ENCODE measurements at regions not wholly inside any gene's neighbourhood (a gene's known extent, or its start where the extent isn't known, plus 50 kb on each side); places are given as distances from the start of the nearest gene placed in this dataset.

DNA sequence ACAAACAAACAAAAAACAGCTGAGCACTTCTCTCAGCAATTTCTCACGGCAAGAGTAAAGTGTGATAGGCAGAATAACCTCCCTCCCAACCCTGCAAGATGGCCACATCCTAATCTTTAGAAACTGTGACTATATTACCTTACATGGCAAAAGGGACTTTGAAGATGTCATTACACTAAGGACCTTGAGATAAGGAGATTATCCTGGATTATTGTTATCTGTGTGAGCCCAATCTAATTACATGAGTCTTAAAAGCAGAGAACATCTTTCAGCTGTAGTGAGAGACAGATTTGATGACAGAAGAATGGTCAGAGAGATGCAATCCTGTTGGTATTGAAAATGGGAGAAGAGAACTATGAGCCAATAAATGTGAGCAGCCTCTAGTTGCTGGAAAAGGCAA lies 347.9 kb downstream of the CDH9 start:
- Histone ChIP-seq H3K27me3 (ENCODE audit: control insufficient read depth, low read length) (no peaks in the 10 kb centered on the region), H4K20me1 (ENCODE audit: control insufficient read depth, insufficient read depth, low read depth, low read length) (no peaks in the 10 kb centered on the region), H3K79me2 (ENCODE audit: control insufficient read depth, low read length) (no peaks in the 10 kb centered on the region), H3K27ac (ENCODE audit: low read depth, low read length) (no peak overlapping the region), H3K4me3 (ENCODE audit: low read length) (no peak overlapping the region), H3K9me2 (replicated peaks; ENCODE audit: control insufficient read depth, low read length) (no peaks in the 10 kb centered on the region), H3F3A (ENCODE audit: control insufficient read depth, insufficient read depth) (no peaks in the 10 kb centered on the region), H3K4me2 (ENCODE audit: low read length) (no peak overlapping the region), H3K9me3 (ENCODE audit: control insufficient read depth, insufficient read depth, low read length) (no peaks in the 10 kb centered on the region), H3K4me1 (ENCODE audit: control insufficient read depth, low read length) (no peaks in the 10 kb centered on the region), H3K36me3 (ENCODE audit: control insufficient read depth, low read length) (no peaks in the 10 kb centered on the region)
- no peak for TF ChIP-seq EZH2phosphoT487 (IDR thresholded peaks at IDR 0.05; ENCODE audit: borderline replicate concordance, low read length)
- TF ChIP-seq, protein P1, sequence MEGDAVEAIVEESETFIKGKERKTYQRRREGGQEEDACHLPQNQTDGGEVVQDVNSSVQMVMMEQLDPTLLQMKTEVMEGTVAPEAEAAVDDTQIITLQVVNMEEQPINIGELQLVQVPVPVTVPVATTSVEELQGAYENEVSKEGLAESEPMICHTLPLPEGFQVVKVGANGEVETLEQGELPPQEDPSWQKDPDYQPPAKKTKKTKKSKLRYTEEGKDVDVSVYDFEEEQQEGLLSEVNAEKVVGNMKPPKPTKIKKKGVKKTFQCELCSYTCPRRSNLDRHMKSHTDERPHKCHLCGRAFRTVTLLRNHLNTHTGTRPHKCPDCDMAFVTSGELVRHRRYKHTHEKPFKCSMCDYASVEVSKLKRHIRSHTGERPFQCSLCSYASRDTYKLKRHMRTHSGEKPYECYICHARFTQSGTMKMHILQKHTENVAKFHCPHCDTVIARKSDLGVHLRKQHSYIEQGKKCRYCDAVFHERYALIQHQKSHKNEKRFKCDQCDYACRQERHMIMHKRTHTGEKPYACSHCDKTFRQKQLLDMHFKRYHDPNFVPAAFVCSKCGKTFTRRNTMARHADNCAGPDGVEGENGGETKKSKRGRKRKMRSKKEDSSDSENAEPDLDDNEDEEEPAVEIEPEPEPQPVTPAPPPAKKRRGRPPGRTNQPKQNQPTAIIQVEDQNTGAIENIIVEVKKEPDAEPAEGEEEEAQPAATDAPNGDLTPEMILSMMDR (IDR thresholded peaks at IDR 0.05; ENCODE audit: low read depth, low read length, poor library complexity, severe bottlenecking) = no peak

DNA sequence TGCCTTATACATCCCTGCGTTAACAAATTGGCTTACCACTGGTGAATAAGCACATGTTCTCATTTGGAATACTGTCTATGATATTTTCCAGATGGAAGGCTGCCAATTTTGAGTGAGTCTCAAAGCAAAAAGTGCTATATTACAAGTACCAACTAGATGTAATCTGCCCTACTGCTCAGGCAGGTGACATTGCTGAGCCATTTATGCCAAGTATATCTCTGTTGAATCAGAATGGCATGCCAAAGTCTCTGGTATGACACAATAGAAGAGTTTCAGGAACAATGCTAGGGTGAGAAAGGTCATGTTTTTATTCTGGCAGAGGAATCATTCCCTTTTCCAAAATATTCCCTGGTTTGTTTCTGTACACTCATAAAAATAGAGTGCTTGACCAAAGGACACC lies 356.5 kb downstream of the CDH9 start:
- TF ChIP-seq, protein P1 (IDR thresholded peaks at IDR 0.05; ENCODE audit: low read depth, low read length, poor library complexity, severe bottlenecking) = no peak
- TF ChIP-seq EZH2phosphoT487 (IDR thresholded peaks at IDR 0.05; ENCODE audit: borderline replicate concordance, low read length) = no peak

DNA sequence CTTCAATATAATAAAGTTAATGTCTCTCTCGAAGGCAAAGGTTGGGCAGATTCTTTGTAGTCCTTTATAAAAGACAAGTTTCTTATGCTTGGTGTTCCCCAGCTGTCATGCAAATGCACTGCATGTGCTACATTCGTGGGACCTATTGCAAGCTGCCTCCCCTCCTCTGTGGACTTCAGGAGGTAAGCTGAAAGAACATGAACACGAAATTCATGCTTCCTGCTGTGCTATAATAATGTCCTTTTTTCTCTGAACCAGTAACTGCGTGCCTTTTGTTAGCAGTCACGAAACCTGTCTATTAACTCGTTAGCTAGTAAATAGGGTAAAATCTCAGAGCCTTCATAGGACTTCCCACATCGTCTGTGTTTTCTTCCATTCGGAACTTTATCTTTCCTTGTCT lies 363.5 kb downstream of the CDH9 start:
- no peak overlapping the region for H3K27ac ChIP-seq (ENCODE audit: low read depth, low read length)
- TF ChIP-seq EZH2phosphoT487 (IDR thresholded peaks at IDR 0.05; ENCODE audit: borderline replicate concordance, low read length) = no peak
- TF ChIP-seq, protein P1 (IDR thresholded peaks at IDR 0.05; ENCODE audit: low read depth, low read length, poor library complexity, severe bottlenecking) = no peak

More for the DNA sequence above, 356.5 kb downstream of the CDH9 start:
- Histone ChIP-seq H3K79me2 (ENCODE audit: control insufficient read depth, low read length) (no peaks in the 10 kb centered on the region), H3K4me3 (ENCODE audit: low read length) (no peak overlapping the region), H4K20me1 (ENCODE audit: control insufficient read depth, insufficient read depth, low read depth, low read length) (no peaks in the 10 kb centered on the region), H3K4me1 (ENCODE audit: control insufficient read depth, low read length) (no peaks in the 10 kb centered on the region), H3K9me3 (ENCODE audit: control insufficient read depth, insufficient read depth, low read length) (no peaks in the 10 kb centered on the region; the same call in 1 of the 2 replicates), H3F3A (ENCODE audit: control insufficient read depth, insufficient read depth) (no peaks in the 10 kb centered on the region), H3K27me3 (ENCODE audit: control insufficient read depth, low read length) (no peaks in the 10 kb centered on the region), H3K27ac (ENCODE audit: low read depth, low read length) (no peak overlapping the region), H3K4me2 (ENCODE audit: low read length) (no peak overlapping the region), H3K9me2 (replicated peaks; ENCODE audit: control insufficient read depth, low read length) (no peaks in the 10 kb centered on the region), H3K36me3 (ENCODE audit: control insufficient read depth, low read length) (no peaks in the 10 kb centered on the region)

DNA sequence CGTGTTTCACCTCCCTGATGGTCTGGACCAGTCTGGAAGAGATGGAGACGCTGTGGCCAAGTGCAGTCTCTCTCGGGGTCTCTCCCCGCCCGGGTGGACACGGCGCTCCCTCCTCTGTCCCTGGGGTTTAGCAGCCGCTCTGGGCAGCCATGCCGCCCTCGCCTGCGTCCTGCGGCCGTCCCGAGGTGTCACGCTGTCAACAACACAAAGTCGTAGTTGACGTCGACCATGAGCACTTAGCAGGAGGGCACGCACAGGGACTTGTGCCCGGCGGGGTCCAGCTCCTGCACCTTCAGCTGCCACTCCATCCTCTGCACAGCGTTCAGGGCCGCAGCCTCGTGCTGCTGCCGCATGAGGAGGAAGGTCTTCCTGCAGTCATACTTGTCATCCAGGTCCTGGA lies 368.9 kb downstream of the CDH9 start:
- Histone ChIP-seq H3K27ac (ENCODE audit: low read depth, low read length) (no peak overlapping the region), H3F3A (ENCODE audit: control insufficient read depth, insufficient read depth) (no peaks in the 10 kb centered on the region), H3K36me3 (ENCODE audit: control insufficient read depth, low read length) (no peaks in the 10 kb centered on the region), H4K20me1 (ENCODE audit: control insufficient read depth, insufficient read depth, low read depth, low read length) (no peaks in the 10 kb centered on the region), H3K4me1 (ENCODE audit: control insufficient read depth, low read length) (no peaks in the 10 kb centered on the region), H3K4me3 (ENCODE audit: low read length) (no peak overlapping the region), H3K79me2 (ENCODE audit: control insufficient read depth, low read length) (no peaks in the 10 kb centered on the region), H3K4me2 (ENCODE audit: low read length) (no peak overlapping the region), H3K27me3 (ENCODE audit: control insufficient read depth, low read length) (no peaks in the 10 kb centered on the region), H3K9me3 (ENCODE audit: control insufficient read depth, insufficient read depth, low read length) (no peaks in the 10 kb centered on the region), H3K9me2 (replicated peaks; ENCODE audit: control insufficient read depth, low read length) (no peaks in the 10 kb centered on the region)
- TF ChIP-seq EZH2phosphoT487 (IDR thresholded peaks at IDR 0.05; ENCODE audit: borderline replicate concordance, low read length) = no peak
- TF ChIP-seq, protein P1 (IDR thresholded peaks at IDR 0.05; ENCODE audit: low read depth, low read length, poor library complexity, severe bottlenecking) = no peak

More for the DNA sequence above, 363.5 kb downstream of the CDH9 start:
- Histone ChIP-seq H3K79me2 (ENCODE audit: control insufficient read depth, low read length) (no peaks in the 10 kb centered on the region), H3K4me3 (ENCODE audit: low read length) (no peak overlapping the region), H3K4me1 (ENCODE audit: control insufficient read depth, low read length) (no peaks in the 10 kb centered on the region), H3F3A (ENCODE audit: control insufficient read depth, insufficient read depth) (no peaks in the 10 kb centered on the region), H3K9me3 (ENCODE audit: control insufficient read depth, insufficient read depth, low read length) (no peaks in the 10 kb centered on the region), H3K9me2 (replicated peaks; ENCODE audit: control insufficient read depth, low read length) (no peaks in the 10 kb centered on the region), H4K20me1 (ENCODE audit: control insufficient read depth, insufficient read depth, low read depth, low read length) (no peaks in the 10 kb centered on the region), H3K27me3 (ENCODE audit: control insufficient read depth, low read length) (no peaks in the 10 kb centered on the region), H3K4me2 (ENCODE audit: low read length) (no peak overlapping the region), H3K36me3 (ENCODE audit: control insufficient read depth, low read length) (no peaks in the 10 kb centered on the region)

Measured in DOHH2 (cell line).